CD4-positive, alpha-beta T cell (primary cell): ENCODE measurements at regions not wholly inside any gene's neighbourhood (a gene's known extent, or its start where the extent isn't known, plus 50 kb on each side); places are given as distances from the start of the nearest gene placed in this dataset.

ENCODE experiments used
- ATAC-seq: fragments of 200-7000 bp; cut with Tn5 transposase; one replicate; pipeline ENCODE4 v1.10.0; 2022; ENCODE audit warnings: mild to moderate bottlenecking; ENCODE audit not compliant: poor library complexity
- CTCF ChIA-PET: fragments of 350-600 bp; sonication (Branson Sonifier 250); formaldehyde crosslinking; loops from one replicate; lab custom pipeline; 2021; ENCODE audit warnings: antibody characterized with exemption, inconsistent platforms; lab: Charles Lee
- POLR2A ChIA-PET: fragments of 350-600 bp; sonication (Branson Sonifier 250); formaldehyde crosslinking; loops from one replicate; lab custom pipeline; 2021; ENCODE audit warnings: antibody characterized with exemption, inconsistent platforms; lab: Charles Lee
- DNase-seq, 14 experiments: peaks; one replicate each; pipeline ENCODE4 v3.0.0-alpha.2; 2013 to 2020; ENCODE audit warnings: mixed read lengths in 2 of 14
- H3K27ac ChIP-seq, 2 donors: one replicate each; pipeline versions ENCODE4 v1.5.1 to v1.7.0; 2013; ENCODE audit warnings: low read length in 2 of 2, low read depth in 1 of 2, mild to moderate bottlenecking in 1 of 2
- H3K27me3 ChIP-seq, 2 experiments: 1 replicate in 1 of 2; 2 replicates in 1 of 2; pipeline versions ENCODE4 v1.6.1 to v1.7.0; 2013; ENCODE audit warnings: low read length in 2 of 2, control low read depth in 1 of 2, mild to moderate bottlenecking in 1 of 2, moderate library complexity in 1 of 2; ENCODE audit not compliant: insufficient read depth in 2 of 2, control insufficient read depth in 1 of 2
- H3K36me3 ChIP-seq: one replicate; pipeline ENCODE4 v1.6.1; 2013; ENCODE audit warnings: low read length, control low read depth; ENCODE audit not compliant: insufficient read depth
- H3K4me1 ChIP-seq: one replicate; pipeline ENCODE4 v1.6.1; 2013; ENCODE audit warnings: low read length, control low read depth; ENCODE audit not compliant: insufficient read depth
- H3K4me3 ChIP-seq: one replicate; pipeline ENCODE4 v1.5.1; 2013; ENCODE audit warnings: mild to moderate bottlenecking, low read length, moderate library complexity
- H3K9me3 ChIP-seq, 2 experiments: 1 replicate in 1 of 2; 2 replicates in 1 of 2; pipeline versions ENCODE4 v1.6.1 to v1.7.0; 2013; ENCODE audit warnings: low read length in 2 of 2, mild to moderate bottlenecking in 2 of 2, control low read depth in 1 of 2, moderate library complexity in 1 of 2; ENCODE audit not compliant: control insufficient read depth in 1 of 2, insufficient read depth in 1 of 2
- H3K27ac Mint-ChIP-seq: one replicate; pipeline ENCODE4 v1.8.0; 2020; ENCODE audit warnings: mixed read lengths
- H3K27me3 Mint-ChIP-seq: one replicate; pipeline ENCODE4 v1.8.0; 2021; ENCODE audit warnings: mixed read lengths
- H3K36me3 Mint-ChIP-seq: one replicate; pipeline ENCODE4 v1.8.0; 2021; ENCODE audit warnings: low read depth, mixed read lengths
- H3K4me1 Mint-ChIP-seq: one replicate; pipeline ENCODE4 v1.8.0; 2021; ENCODE audit warnings: low read depth, mixed read lengths
- H3K4me3 Mint-ChIP-seq: one replicate; pipeline ENCODE4 v1.8.0; 2020; ENCODE audit warnings: mild to moderate bottlenecking, mixed read lengths
- H3K9me3 Mint-ChIP-seq: one replicate; pipeline ENCODE4 v1.8.0; 2020; ENCODE audit warnings: mixed read lengths
- intact Hi-C, 2 experiments: fragments of 100-400 bp; cut with DNase I in 1 of 2; cut with micrococcal nuclease in 1 of 2; formaldehyde crosslinking; loops; one replicate each; pipeline versions ENCODE4 v1.15.1 to v1.9.0; 2023 to 2025; cut with DNase I, micrococcal nuclease
- TF ChIP-seq, protein P1 (sequence below): fragments of 200-600 bp; IDR thresholded peaks from one replicate; pipeline ENCODE4 v1.8.0; 2022; ENCODE audit warnings: antibody characterized with exemption, mild to moderate bottlenecking

GRCh38 chr13:69566104-69566716 is 541.4 kb upstream of the ATXN8OS start:
- no peak for DNase-seq
- intact Hi-C loops, result no loop called here
- POLR2A ChIA-PET, result no interaction called here
- H3K27me3 ChIP-seq, result no peaks in the 10 kb centered on the region
- H3K9me3 ChIP-seq, result peaks cover 0 to 5% of the 10 kb centered on the region in 2 experiments
- TF ChIP-seq, protein P1, sequence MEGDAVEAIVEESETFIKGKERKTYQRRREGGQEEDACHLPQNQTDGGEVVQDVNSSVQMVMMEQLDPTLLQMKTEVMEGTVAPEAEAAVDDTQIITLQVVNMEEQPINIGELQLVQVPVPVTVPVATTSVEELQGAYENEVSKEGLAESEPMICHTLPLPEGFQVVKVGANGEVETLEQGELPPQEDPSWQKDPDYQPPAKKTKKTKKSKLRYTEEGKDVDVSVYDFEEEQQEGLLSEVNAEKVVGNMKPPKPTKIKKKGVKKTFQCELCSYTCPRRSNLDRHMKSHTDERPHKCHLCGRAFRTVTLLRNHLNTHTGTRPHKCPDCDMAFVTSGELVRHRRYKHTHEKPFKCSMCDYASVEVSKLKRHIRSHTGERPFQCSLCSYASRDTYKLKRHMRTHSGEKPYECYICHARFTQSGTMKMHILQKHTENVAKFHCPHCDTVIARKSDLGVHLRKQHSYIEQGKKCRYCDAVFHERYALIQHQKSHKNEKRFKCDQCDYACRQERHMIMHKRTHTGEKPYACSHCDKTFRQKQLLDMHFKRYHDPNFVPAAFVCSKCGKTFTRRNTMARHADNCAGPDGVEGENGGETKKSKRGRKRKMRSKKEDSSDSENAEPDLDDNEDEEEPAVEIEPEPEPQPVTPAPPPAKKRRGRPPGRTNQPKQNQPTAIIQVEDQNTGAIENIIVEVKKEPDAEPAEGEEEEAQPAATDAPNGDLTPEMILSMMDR, result no peak
- Mint-ChIP-seq H3K4me1 (no peaks in the 10 kb centered on the region), H3K27me3 (no peaks in the 10 kb centered on the region), H3K4me3 (no peak overlapping the region), H3K27ac (no peak overlapping the region), H3K36me3 (no peaks in the 10 kb centered on the region), H3K9me3 (peaks cover 9% of the 10 kb centered on the region)
- no peak overlapping the region for H3K27ac ChIP-seq
- no peaks in the 10 kb centered on the region for H3K4me1 ChIP-seq
- CTCF ChIA-PET, result no interaction called here
- H3K4me3 ChIP-seq, result no peak overlapping the region
- ATAC-seq, result no peak
- H3K36me3 ChIP-seq, result no peaks in the 10 kb centered on the region

GRCh38 chr13:69565334-69565733 is 542.3 kb upstream of the ATXN8OS start:
- Histone ChIP-seq H3K36me3 (no peaks in the 10 kb centered on the region), H3K27me3 (no peaks in the 10 kb centered on the region), H3K4me3 (no peak overlapping the region), H3K4me1 (no peaks in the 10 kb centered on the region), H3K9me3 (peaks cover 0 to 5% of the 10 kb centered on the region in 2 experiments), H3K27ac (no peak overlapping the region)
- no peak overlapping the region for H3K27ac Mint-ChIP-seq
- H3K27me3 Mint-ChIP-seq, result no peaks in the 10 kb centered on the region
- CTCF ChIA-PET, result no interaction called here
- POLR2A ChIA-PET, result no interaction called here
- ATAC-seq (no peak), DNase-seq (no peak)
- no peaks in the 10 kb centered on the region for H3K36me3 Mint-ChIP-seq
- TF ChIP-seq, protein P1, result no peak
- H3K9me3 Mint-ChIP-seq, result peaks cover 9% of the 10 kb centered on the region
- intact Hi-C loops, result no loop called here
- H3K4me1 Mint-ChIP-seq, result no peaks in the 10 kb centered on the region
- no peak overlapping the region for H3K4me3 Mint-ChIP-seq

DNA sequence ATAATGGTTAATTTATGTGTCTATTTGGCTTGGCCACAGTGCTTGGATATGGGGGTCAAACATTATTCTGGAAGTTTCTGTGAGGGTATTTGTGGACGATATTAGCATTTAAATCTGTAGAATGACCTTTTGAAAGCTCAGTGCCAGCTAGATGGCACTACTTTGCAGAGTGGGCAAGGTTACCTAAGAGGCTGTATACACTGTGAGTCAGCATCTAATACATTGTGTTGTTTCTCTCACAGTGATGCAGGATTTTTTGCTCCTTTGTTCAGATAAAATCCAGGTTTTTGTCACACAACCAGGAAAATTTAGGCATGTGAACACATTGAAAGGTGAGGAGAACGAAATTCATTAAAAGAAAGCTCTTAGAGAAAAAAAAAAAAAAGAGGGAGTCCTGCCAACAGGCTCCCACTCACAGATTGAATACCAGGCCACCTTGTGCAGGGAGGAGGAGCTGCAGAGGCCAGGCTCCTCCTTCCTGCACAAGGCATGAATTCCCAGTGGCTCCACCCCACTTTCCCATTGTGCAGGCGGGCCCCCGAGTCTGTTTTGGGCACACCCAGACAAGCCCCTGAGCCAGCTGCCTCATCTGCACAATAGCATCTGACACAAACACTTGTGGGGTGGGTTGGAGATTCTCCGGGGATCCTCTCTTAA is 551.0 kb upstream of the ATXN8OS start:
- no peaks in the 10 kb centered on the region for H3K27me3 ChIP-seq
- no peaks in the 10 kb centered on the region for H3K4me1 ChIP-seq
- no peak overlapping the region for H3K27ac ChIP-seq
- peaks cover 3 to 10% of the 10 kb centered on the region in 2 experiments for H3K9me3 ChIP-seq
- ChIA-PET CTCF (no interaction called here), POLR2A (no interaction called here)
- TF ChIP-seq, protein P1, result no peak
- H3K4me3 Mint-ChIP-seq, result no peak overlapping the region
- ATAC-seq, result no peak
- H3K27ac Mint-ChIP-seq, result no peak overlapping the region
- H3K36me3 ChIP-seq, result no peaks in the 10 kb centered on the region
- no peak overlapping the region for H3K4me3 ChIP-seq
- intact Hi-C loops, result no loop called here
- DNase-seq, result no peak
- no peaks in the 10 kb centered on the region for H3K27me3 Mint-ChIP-seq
- peaks cover 4% of the 10 kb centered on the region for H3K9me3 Mint-ChIP-seq
- H3K4me1 Mint-ChIP-seq, result no peaks in the 10 kb centered on the region
- no peaks in the 10 kb centered on the region for H3K36me3 Mint-ChIP-seq
